Right atrium auricular region (tissue), 2 donors: ENCODE measurements at regions not wholly inside any gene's neighbourhood (a gene's known extent, or its start where the extent isn't known, plus 50 kb on each side); places are given as distances from the start of the nearest gene placed in this dataset.

Source experiments
- DNase-seq: peaks from one replicate; pipeline ENCODE4 v3.0.0-alpha.2; 2019; ENCODE audit warnings: low spot score
- H3K27ac ChIP-seq, 2 donors: fragments of 200-600 bp; sonication (generic); 1 replicate in 1 of 2; 2 replicates in 1 of 2; pipeline ENCODE4 v1.5.1; 2016 to 2019
- H3K27me3 ChIP-seq, 2 donors: fragments of 200-600 bp; sonication (generic); one replicate each; pipeline versions ENCODE4 v1.5.1 to v1.6.0; 2017 to 2019
- H3K36me3 ChIP-seq: fragments of 200-600 bp; sonication (generic); one replicate; pipeline ENCODE4 v1.5.1; 2016
- H3K4me1 ChIP-seq, 2 donors: fragments of 200-600 bp; sonication (generic); one replicate each; pipeline versions ENCODE4 v1.5.1 to v1.6.0; 2017 to 2019
- H3K4me3 ChIP-seq, 2 donors: fragments of 200-600 bp; sonication (generic); 1 replicate in 1 of 2; 2 replicates in 1 of 2; pipeline ENCODE4 v1.5.1; 2017 to 2019; ENCODE audit warnings: mild to moderate bottlenecking in 1 of 2, moderate library complexity in 1 of 2
- H3K9me3 ChIP-seq, 2 donors: fragments of 200-600 bp; sonication (generic); one replicate each; pipeline ENCODE4 v1.5.1; 2019
- TF ChIP-seq, protein P1 (sequence below), 2 donors: fragments of 200-600 bp; sonication (generic); IDR thresholded peaks; one replicate each; pipeline ENCODE4 v1.5.1; 2019; ENCODE audit warnings: antibody characterized with exemption in 2 of 2

- Histone ChIP-seq H3K4me1 (peaks cover 0 to 7% of the 10 kb centered on the region in 2 donors), H3K27me3 (no peaks in the 10 kb centered on the region), H3K36me3 (no peaks in the 10 kb centered on the region), H3K9me3 (no peaks in the 10 kb centered on the region), H3K4me3 (no peak overlapping the region), H3K27ac (no peak overlapping the region)
- DNase-seq = no peak
- TF ChIP-seq, protein P1, sequence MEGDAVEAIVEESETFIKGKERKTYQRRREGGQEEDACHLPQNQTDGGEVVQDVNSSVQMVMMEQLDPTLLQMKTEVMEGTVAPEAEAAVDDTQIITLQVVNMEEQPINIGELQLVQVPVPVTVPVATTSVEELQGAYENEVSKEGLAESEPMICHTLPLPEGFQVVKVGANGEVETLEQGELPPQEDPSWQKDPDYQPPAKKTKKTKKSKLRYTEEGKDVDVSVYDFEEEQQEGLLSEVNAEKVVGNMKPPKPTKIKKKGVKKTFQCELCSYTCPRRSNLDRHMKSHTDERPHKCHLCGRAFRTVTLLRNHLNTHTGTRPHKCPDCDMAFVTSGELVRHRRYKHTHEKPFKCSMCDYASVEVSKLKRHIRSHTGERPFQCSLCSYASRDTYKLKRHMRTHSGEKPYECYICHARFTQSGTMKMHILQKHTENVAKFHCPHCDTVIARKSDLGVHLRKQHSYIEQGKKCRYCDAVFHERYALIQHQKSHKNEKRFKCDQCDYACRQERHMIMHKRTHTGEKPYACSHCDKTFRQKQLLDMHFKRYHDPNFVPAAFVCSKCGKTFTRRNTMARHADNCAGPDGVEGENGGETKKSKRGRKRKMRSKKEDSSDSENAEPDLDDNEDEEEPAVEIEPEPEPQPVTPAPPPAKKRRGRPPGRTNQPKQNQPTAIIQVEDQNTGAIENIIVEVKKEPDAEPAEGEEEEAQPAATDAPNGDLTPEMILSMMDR (IDR thresholded peaks at IDR 0.05) = no peak
Observed at GRCh38 chr18:56246916-56247315, 391.5 kb downstream of the TXNL1 start.

GRCh38 chr18:56245866-56246580 lies 392.4 kb downstream of the TXNL1 start:
- Histone ChIP-seq H3K9me3 (no peaks in the 10 kb centered on the region), H3K27ac (no peak overlapping the region), H3K4me1 (peaks cover 0 to 7% of the 10 kb centered on the region in 2 donors), H3K4me3 (no peak overlapping the region), H3K27me3 (no peaks in the 10 kb centered on the region), H3K36me3 (no peaks in the 10 kb centered on the region)
- no peak for DNase-seq
- TF ChIP-seq, protein P1 (IDR thresholded peaks at IDR 0.05) = no peak

DNA sequence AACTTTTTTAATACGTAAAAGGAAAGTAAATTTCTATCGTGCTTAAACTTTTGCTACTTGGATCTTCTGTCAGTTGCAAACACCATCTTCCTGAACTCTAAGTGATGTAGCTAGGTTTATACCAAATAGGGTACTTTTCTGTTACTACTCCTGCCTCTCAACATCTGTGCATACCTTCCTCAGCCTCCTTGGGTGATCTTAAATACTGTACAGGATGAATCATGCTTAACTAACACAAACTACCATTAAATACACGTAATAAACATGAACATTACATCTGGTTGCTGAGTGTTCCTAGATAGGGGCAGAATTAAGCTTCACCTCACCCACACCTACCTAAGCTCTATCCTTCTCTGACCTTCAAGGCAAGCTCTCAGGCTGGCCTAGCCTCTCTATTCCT lies 398.0 kb downstream of the TXNL1 start:
- TF ChIP-seq, protein P1 (IDR thresholded peaks at IDR 0.05) = no peak
- no peak for DNase-seq
- no peak overlapping the region for H3K27ac ChIP-seq
- no peaks in the 10 kb centered on the region for H3K9me3 ChIP-seq
- H3K4me1 ChIP-seq = no peaks in the 10 kb centered on the region
- no peaks in the 10 kb centered on the region for H3K36me3 ChIP-seq
- no peaks in the 10 kb centered on the region for H3K27me3 ChIP-seq
- no peak overlapping the region for H3K4me3 ChIP-seq

GRCh38 chr18:56238576-56238975 lies 399.8 kb downstream of the TXNL1 start:
- Histone ChIP-seq H3K36me3 (no peaks in the 10 kb centered on the region), H3K9me3 (no peaks in the 10 kb centered on the region), H3K27ac (no peak overlapping the region), H3K4me3 (no peak overlapping the region), H3K27me3 (no peaks in the 10 kb centered on the region), H3K4me1 (no peaks in the 10 kb centered on the region)
- DNase-seq = no peak
- TF ChIP-seq, protein P1 (IDR thresholded peaks at IDR 0.05) = no peak

DNA sequence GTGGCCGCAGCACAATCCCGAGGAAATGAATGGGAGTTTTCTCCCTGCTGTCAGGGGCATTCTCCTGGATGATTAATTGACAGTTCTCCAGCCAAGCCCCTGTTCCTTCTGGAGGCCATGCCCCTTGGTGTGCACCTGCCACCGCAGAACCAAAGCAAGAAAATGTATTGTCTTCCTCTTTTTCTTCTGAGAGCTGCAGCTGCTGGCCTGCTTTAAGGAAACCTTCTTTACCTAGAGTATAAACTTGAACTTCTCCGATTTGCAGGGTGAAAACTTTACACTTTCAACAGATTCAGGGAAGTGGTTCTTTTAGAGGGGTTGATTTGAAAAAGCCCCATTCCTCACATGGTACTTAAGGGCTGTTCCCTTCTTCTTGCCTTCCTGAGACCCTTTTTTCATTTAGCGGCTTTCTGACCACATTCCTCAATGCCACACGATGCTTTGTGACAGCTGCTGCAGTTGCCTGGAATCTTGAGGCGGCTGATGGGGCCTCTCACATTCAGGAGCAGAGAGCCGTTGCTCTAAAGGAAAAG lies 402.8 kb downstream of the TXNL1 start:
- H3K36me3 ChIP-seq = no peaks in the 10 kb centered on the region
- no peaks in the 10 kb centered on the region for H3K4me1 ChIP-seq
- TF ChIP-seq, protein P1 (IDR thresholded peaks at IDR 0.05) = no peak

DNA sequence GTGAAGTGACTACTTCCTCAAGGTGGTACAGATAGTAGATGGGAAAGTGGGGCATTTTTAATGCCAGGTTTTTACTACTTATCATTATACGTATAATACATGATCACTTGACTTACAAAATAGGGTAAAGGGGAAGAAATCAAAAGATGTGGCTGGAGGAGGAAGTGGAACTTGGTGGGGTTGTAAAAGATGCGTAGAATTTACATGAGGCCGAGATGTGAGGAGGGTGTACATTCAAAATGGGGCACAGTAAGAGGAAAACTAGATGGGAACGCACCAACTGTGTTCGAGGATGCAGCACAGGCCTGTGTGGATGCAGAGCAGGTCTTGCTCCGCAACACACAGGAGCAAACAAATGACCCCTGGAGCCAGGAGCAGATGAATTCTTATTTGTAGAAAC lies 403.3 kb downstream of the TXNL1 start:
- Histone ChIP-seq H3K4me1 (no peaks in the 10 kb centered on the region), H3K9me3 (no peaks in the 10 kb centered on the region), H3K4me3 (no peak overlapping the region), H3K36me3 (no peaks in the 10 kb centered on the region), H3K27me3 (no peaks in the 10 kb centered on the region), H3K27ac (no peak overlapping the region)
- DNase-seq = no peak
- TF ChIP-seq, protein P1 (IDR thresholded peaks at IDR 0.05) = no peak

More for the DNA sequence above, 402.8 kb downstream of the TXNL1 start:
- H3K9me3 ChIP-seq = no peaks in the 10 kb centered on the region
- no peak overlapping the region for H3K4me3 ChIP-seq
- DNase-seq = no peak
- H3K27me3 ChIP-seq = no peaks in the 10 kb centered on the region
- H3K27ac ChIP-seq = no peak overlapping the region
